GM23338 (cell line): ENCODE measurements at regions not wholly inside any gene's neighbourhood (a gene's known extent, or its start where the extent isn't known, plus 50 kb on each side); places are given as distances from the start of the nearest gene placed in this dataset.

Experiments
- ATAC-seq: fragments of 200-7000 bp; cut with Tn5 transposase; 3 replicates; pipeline ENCODE4 v1.9.1; 2020
- DNase-seq: peaks from one replicate; pipeline ENCODE4 v3.0.0-alpha.2; 2015; ENCODE audit warnings: low spot score
- H2AFZ ChIP-seq: fragments of 200-600 bp; sonication (generic); 2 replicates; pipeline ENCODE4 v1.8.0; 2016; ENCODE audit warnings: antibody characterized with exemption, mild to moderate bottlenecking, moderate library complexity
- H3F3A ChIP-seq: fragments of 200-600 bp; sonication (generic); replicated peaks from 2 replicates; pipeline ENCODE4 v1.8.0; 2017; ENCODE audit warnings: antibody characterized with exemption, mixed run types, low read depth
- H3K27ac ChIP-seq: fragments of 200-600 bp; sonication (generic); 2 replicates; pipeline ENCODE4 v1.6.1; 2016; ENCODE audit warnings: low read depth
- H3K27me3 ChIP-seq: fragments of 200-600 bp; sonication (generic); 2 replicates; pipeline ENCODE4 v1.8.0; 2016; ENCODE audit warnings: mild to moderate bottlenecking, mixed run types, moderate library complexity; ENCODE audit not compliant: insufficient read depth
- H3K36me3 ChIP-seq: fragments of 200-600 bp; sonication (generic); 2 replicates; pipeline ENCODE4 v1.8.0; 2016; ENCODE audit warnings: mild to moderate bottlenecking; ENCODE audit not compliant: insufficient read depth
- H3K4me1 ChIP-seq: fragments of 200-600 bp; sonication (generic); 2 replicates; pipeline ENCODE4 v1.8.0; 2016; ENCODE audit warnings: mild to moderate bottlenecking, moderate library complexity; ENCODE audit not compliant: insufficient read depth
- H3K4me2 ChIP-seq: fragments of 200-600 bp; sonication (generic); 2 replicates; pipeline ENCODE4 v1.7.1; 2017; ENCODE audit warnings: mixed run types
- H3K4me3 ChIP-seq: fragments of 200-600 bp; sonication (generic); 2 replicates; pipeline ENCODE4 v1.6.1; 2016; ENCODE audit warnings: mixed run types
- H3K79me2 ChIP-seq: fragments of 200-600 bp; sonication (generic); replicated peaks from 2 replicates; pipeline ENCODE4 v1.8.0; 2017; ENCODE audit warnings: mild to moderate bottlenecking; ENCODE audit not compliant: insufficient read depth
- H3K9me2 ChIP-seq: fragments of 200-600 bp; sonication (generic); 2 replicates; pipeline ENCODE4 v1.8.0; 2017; ENCODE audit not compliant: insufficient read depth
- H4K20me1 ChIP-seq: fragments of 200-600 bp; sonication (generic); replicated peaks from 2 replicates; pipeline ENCODE4 v1.8.0; 2017; ENCODE audit warnings: mild to moderate bottlenecking; ENCODE audit not compliant: insufficient read depth
- H3K27ac Mint-ChIP-seq: 2 replicates; pipeline ENCODE4 v1.8.0; 2020; ENCODE audit warnings: inconsistent platforms, mild to moderate bottlenecking, moderate library complexity, mixed read lengths
- H3K27me3 Mint-ChIP-seq: 3 replicates; pipeline ENCODE4 v1.8.0; 2022; ENCODE audit warnings: low read depth, mild to moderate bottlenecking, moderate library complexity, mixed read lengths, inconsistent platforms; ENCODE audit not compliant: insufficient read depth, poor library complexity
- H3K36me3 Mint-ChIP-seq: 3 replicates; pipeline ENCODE4 v1.8.0; 2021; ENCODE audit warnings: low read depth, mild to moderate bottlenecking, inconsistent platforms, moderate library complexity, mixed read lengths
- H3K4me1 Mint-ChIP-seq: 3 replicates; pipeline ENCODE4 v1.8.0; 2020; ENCODE audit warnings: mild to moderate bottlenecking, inconsistent platforms, mixed read lengths
- H3K4me3 Mint-ChIP-seq: 3 replicates; pipeline ENCODE4 v1.8.0; 2021; ENCODE audit warnings: moderate library complexity, mild to moderate bottlenecking, inconsistent platforms, mixed read lengths
- H3K9me3 Mint-ChIP-seq: 3 replicates; pipeline ENCODE4 v1.8.0; 2020; ENCODE audit warnings: moderate library complexity, mild to moderate bottlenecking, inconsistent platforms, mixed read lengths
- CREB1 ChIP-seq: fragments of 250-450 bp; sonication (Bioruptor Pico); IDR thresholded peaks from 2 replicates; pipeline ENCODE4 v1.5.0; 2020; ENCODE audit warnings: low read depth, mild to moderate bottlenecking, moderate library complexity
- EZH2 ChIP-seq: fragments of 200-600 bp; sonication (generic); IDR thresholded peaks from one replicate; pipeline ENCODE4 v1.8.0; 2017; ENCODE audit warnings: antibody characterized with exemption, mild to moderate bottlenecking, low read depth; ENCODE audit not compliant: unreplicated experiment
- EZH2phosphoT487 ChIP-seq: fragments of 200-600 bp; sonication (generic); IDR thresholded peaks from one replicate; pipeline ENCODE4 v1.8.1; 2018; ENCODE audit warnings: antibody characterized with exemption; ENCODE audit not compliant: unreplicated experiment
- JUNB ChIP-seq: IDR thresholded peaks from one replicate; pipeline ENCODE4 v1.6.1; 2016; ENCODE audit warnings: antibody characterized with exemption; ENCODE audit not compliant: unreplicated experiment
- NANOG ChIP-seq: IDR thresholded peaks from 2 replicates; pipeline ENCODE4 v1.6.1; 2016; ENCODE audit warnings: antibody characterized with exemption, borderline replicate concordance
- POLR2AphosphoS5 ChIP-seq: IDR thresholded peaks from 2 replicates; pipeline ENCODE4 v1.6.1; 2016; ENCODE audit warnings: antibody characterized with exemption, low read depth
- STAT1 ChIP-seq: IDR thresholded peaks from one replicate; pipeline ENCODE4 v1.6.1; 2016; ENCODE audit warnings: antibody characterized with exemption; ENCODE audit not compliant: unreplicated experiment
- ZNF114 ChIP-seq: fragments of 250-450 bp; sonication (Bioruptor Pico); IDR thresholded peaks from 2 replicates; pipeline ENCODE4 v1.5.0; 2020; ENCODE audit warnings: mild to moderate bottlenecking, moderate library complexity
- ZNF331 ChIP-seq: fragments of 250-450 bp; sonication (Bioruptor Pico); IDR thresholded peaks from 2 replicates; pipeline ENCODE4 v1.5.0; 2020; ENCODE audit warnings: low read depth, mild to moderate bottlenecking, moderate library complexity
- TF ChIP-seq, protein P1 (sequence below): IDR thresholded peaks from 2 replicates; pipeline ENCODE4 v1.6.1; 2016; ENCODE audit warnings: antibody characterized with exemption
- TF ChIP-seq, protein P2 (sequence below), 2 experiments: fragments of 200-600 bp in 1 of 2; sonication (generic) in 1 of 2; conservative IDR thresholded peaks; 2 replicates each; pipeline versions ENCODE4 v1.5.1 to v1.6.1; 2016 to 2017; ENCODE audit warnings: antibody characterized with exemption in 2 of 2, low read depth in 2 of 2, mild to moderate bottlenecking in 2 of 2, moderate library complexity in 1 of 2
- TF ChIP-seq, protein P3 (sequence below): IDR thresholded peaks from one replicate; pipeline ENCODE4 v1.6.1; 2018; ENCODE audit warnings: antibody characterized with exemption; ENCODE audit not compliant: unreplicated experiment

DNA sequence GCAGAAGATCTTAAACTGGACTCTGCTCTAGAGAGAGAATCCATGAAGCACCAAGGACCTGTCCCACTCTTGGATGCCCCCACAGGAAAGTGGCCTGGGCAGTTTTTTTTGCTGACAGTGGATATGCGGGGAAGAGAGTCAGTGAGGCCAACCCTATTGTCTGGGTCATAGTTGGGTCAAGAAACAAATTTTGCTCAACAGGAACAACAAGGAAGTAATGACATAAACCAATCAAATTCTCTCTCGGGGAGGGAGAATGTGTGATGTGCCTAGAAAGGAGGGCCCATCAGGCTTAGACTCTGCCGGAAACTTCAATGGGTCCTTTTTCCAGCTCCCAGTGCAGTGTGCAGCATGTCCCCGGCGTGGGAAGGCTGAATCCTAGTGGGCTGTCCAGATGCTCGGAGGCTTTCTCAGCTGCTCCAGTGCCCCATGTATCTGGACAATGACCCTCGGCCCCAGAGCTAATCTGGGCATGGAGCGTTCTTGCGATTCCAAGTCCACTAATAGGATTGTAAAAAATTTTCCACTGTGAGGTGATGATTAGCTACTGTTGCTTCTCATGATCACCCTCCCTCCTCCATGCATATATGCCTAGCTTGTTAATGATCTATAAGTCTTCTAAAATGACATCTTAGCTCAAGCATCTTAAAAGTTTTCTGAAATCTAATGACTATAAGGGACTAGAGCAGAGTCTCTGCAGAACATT lies 101.0 kb downstream of the SNX19 start:
- no peaks in the 10 kb centered on the region for H3K36me3 Mint-ChIP-seq
- H3K27ac Mint-ChIP-seq, result no peak overlapping the region
- Histone ChIP-seq H3K4me1 (peaks cover 9% of the 10 kb centered on the region), H3K4me3 (no peak overlapping the region), H3K79me2 (no peaks in the 10 kb centered on the region), H3K9me2 (peaks cover 7% of the 10 kb centered on the region; the same call in 1 of the 2 replicates), H3K27ac (no peak overlapping the region), H3F3A (no peaks in the 10 kb centered on the region), H3K4me2 (no peak overlapping the region), H4K20me1 (no peaks in the 10 kb centered on the region), H3K36me3 (no peaks in the 10 kb centered on the region), H2AFZ (no peak overlapping the region), H3K27me3 (no peaks in the 10 kb centered on the region)
- peaks cover 9% of the 10 kb centered on the region; the same call in 2 of the 3 replicates for H3K4me1 Mint-ChIP-seq
- H3K27me3 Mint-ChIP-seq, result peaks cover 2% of the 10 kb centered on the region
- no peak for DNase-seq
- no peak for TF ChIP-seq CREB1 (CRISPR knock-in tag)
- no peak for TF ChIP-seq NANOG
- no peak for TF ChIP-seq POLR2AphosphoS5
- TF ChIP-seq, protein P1, sequence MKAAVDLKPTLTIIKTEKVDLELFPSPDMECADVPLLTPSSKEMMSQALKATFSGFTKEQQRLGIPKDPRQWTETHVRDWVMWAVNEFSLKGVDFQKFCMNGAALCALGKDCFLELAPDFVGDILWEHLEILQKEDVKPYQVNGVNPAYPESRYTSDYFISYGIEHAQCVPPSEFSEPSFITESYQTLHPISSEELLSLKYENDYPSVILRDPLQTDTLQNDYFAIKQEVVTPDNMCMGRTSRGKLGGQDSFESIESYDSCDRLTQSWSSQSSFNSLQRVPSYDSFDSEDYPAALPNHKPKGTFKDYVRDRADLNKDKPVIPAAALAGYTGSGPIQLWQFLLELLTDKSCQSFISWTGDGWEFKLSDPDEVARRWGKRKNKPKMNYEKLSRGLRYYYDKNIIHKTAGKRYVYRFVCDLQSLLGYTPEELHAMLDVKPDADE, result no peak
- TF ChIP-seq JUNB, result no peak
- no peak for TF ChIP-seq EZH2
- TF ChIP-seq EZH2phosphoT487, result no peak
- TF ChIP-seq, protein P2, sequence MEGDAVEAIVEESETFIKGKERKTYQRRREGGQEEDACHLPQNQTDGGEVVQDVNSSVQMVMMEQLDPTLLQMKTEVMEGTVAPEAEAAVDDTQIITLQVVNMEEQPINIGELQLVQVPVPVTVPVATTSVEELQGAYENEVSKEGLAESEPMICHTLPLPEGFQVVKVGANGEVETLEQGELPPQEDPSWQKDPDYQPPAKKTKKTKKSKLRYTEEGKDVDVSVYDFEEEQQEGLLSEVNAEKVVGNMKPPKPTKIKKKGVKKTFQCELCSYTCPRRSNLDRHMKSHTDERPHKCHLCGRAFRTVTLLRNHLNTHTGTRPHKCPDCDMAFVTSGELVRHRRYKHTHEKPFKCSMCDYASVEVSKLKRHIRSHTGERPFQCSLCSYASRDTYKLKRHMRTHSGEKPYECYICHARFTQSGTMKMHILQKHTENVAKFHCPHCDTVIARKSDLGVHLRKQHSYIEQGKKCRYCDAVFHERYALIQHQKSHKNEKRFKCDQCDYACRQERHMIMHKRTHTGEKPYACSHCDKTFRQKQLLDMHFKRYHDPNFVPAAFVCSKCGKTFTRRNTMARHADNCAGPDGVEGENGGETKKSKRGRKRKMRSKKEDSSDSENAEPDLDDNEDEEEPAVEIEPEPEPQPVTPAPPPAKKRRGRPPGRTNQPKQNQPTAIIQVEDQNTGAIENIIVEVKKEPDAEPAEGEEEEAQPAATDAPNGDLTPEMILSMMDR (conservative IDR thresholded peaks at IDR 0.05; ENCODE audit: low read depth in 2 of 2), result no peak
- TF ChIP-seq, protein P3, sequence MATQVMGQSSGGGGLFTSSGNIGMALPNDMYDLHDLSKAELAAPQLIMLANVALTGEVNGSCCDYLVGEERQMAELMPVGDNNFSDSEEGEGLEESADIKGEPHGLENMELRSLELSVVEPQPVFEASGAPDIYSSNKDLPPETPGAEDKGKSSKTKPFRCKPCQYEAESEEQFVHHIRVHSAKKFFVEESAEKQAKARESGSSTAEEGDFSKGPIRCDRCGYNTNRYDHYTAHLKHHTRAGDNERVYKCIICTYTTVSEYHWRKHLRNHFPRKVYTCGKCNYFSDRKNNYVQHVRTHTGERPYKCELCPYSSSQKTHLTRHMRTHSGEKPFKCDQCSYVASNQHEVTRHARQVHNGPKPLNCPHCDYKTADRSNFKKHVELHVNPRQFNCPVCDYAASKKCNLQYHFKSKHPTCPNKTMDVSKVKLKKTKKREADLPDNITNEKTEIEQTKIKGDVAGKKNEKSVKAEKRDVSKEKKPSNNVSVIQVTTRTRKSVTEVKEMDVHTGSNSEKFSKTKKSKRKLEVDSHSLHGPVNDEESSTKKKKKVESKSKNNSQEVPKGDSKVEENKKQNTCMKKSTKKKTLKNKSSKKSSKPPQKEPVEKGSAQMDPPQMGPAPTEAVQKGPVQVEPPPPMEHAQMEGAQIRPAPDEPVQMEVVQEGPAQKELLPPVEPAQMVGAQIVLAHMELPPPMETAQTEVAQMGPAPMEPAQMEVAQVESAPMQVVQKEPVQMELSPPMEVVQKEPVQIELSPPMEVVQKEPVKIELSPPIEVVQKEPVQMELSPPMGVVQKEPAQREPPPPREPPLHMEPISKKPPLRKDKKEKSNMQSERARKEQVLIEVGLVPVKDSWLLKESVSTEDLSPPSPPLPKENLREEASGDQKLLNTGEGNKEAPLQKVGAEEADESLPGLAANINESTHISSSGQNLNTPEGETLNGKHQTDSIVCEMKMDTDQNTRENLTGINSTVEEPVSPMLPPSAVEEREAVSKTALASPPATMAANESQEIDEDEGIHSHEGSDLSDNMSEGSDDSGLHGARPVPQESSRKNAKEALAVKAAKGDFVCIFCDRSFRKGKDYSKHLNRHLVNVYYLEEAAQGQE, result no peak
- TF ChIP-seq STAT1, result no peak
- no peak for TF ChIP-seq ZNF331 (CRISPR knock-in tag)
- TF ChIP-seq ZNF114, result no peak
- H3K4me3 Mint-ChIP-seq, result no peak overlapping the region
- no peaks in the 10 kb centered on the region for H3K9me3 Mint-ChIP-seq
- no peak for ATAC-seq
